ENCODE measurements at regions not wholly inside any gene's neighbourhood (a gene's known extent, or its start where the extent isn't known, plus 50 kb on each side); places are given as distances from the start of the nearest gene placed in this dataset.

DNA sequence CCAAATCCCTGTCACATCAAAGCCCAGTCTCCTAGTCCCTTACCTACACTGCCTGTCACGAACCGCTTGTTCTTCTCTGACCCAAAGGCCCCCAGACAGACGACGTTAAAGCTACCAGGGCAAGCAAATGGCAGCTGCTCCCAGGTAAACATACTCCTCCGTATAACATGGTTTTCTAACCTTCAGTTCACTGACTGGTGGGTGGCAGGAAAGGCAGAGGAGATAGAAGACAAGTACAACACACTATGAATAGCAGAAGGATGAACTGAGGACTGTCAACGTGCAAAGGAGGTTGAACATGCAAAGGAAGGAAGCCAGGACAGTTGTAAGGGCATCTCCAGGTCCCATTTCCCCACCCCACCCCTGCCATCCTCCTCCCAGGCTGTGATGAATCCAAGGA, 449.8 kb downstream of the SHISA9 start:
- no peaks in the 10 kb centered on the region for H3K4me1 ChIP-seq (ENCODE audit: control insufficient read depth, extremely low read depth, insufficient read depth, low read length)
- no peaks in the 10 kb centered on the region for H3K9me3 ChIP-seq (replicated peaks; ENCODE audit: control insufficient read depth, insufficient read depth, low read length)
- no peak overlapping the region for H2AFZ ChIP-seq (ENCODE audit: low read depth, low read length)
- no peaks in the 10 kb centered on the region for H3K36me3 ChIP-seq (ENCODE audit: control insufficient read depth in 2 of 2, extremely low read depth in 1 of 2, insufficient read depth in 2 of 2, low read length in 2 of 2)
- CTCF ChIA-PET, result no interaction called here
- H3K27ac ChIP-seq (ENCODE audit: insufficient read depth, low read depth, low read length), result no peak overlapping the region
- no peaks in the 10 kb centered on the region for H3K9me1 ChIP-seq (replicated peaks; ENCODE audit: control insufficient read depth, extremely low read depth, insufficient read depth, low read length)
- POLR2A ChIA-PET, result no interaction called here
- no peaks in the 10 kb centered on the region for H3K27me3 ChIP-seq (ENCODE audit: control insufficient read depth in 2 of 2, insufficient read depth in 2 of 2, low read length in 2 of 2)
- DNase-seq (ENCODE audit: low read depth, low spot score) (no peak), FAIRE-seq (no peak)
- intact Hi-C loops (cut with micrococcal nuclease), result no loop called here
- TF ChIP-seq FOS (IDR thresholded peaks at IDR 0.05; ENCODE audit: borderline replicate concordance, insufficient read depth, low read length), result no peak
- TF ChIP-seq GATA2 (IDR thresholded peaks at IDR 0.05; ENCODE audit: insufficient read depth, insufficient read length, low read depth, low read length), result no peak
- no peak for TF ChIP-seq POLR2A (IDR thresholded peaks at IDR 0.05; ENCODE audit: low read depth, low read length)
- no peak for TF ChIP-seq EZH2 (IDR thresholded peaks at IDR 0.05; ENCODE audit: borderline replicate concordance, low read depth, low read length, severe bottlenecking)
- TF ChIP-seq, protein P1, sequence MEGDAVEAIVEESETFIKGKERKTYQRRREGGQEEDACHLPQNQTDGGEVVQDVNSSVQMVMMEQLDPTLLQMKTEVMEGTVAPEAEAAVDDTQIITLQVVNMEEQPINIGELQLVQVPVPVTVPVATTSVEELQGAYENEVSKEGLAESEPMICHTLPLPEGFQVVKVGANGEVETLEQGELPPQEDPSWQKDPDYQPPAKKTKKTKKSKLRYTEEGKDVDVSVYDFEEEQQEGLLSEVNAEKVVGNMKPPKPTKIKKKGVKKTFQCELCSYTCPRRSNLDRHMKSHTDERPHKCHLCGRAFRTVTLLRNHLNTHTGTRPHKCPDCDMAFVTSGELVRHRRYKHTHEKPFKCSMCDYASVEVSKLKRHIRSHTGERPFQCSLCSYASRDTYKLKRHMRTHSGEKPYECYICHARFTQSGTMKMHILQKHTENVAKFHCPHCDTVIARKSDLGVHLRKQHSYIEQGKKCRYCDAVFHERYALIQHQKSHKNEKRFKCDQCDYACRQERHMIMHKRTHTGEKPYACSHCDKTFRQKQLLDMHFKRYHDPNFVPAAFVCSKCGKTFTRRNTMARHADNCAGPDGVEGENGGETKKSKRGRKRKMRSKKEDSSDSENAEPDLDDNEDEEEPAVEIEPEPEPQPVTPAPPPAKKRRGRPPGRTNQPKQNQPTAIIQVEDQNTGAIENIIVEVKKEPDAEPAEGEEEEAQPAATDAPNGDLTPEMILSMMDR (IDR thresholded peaks at IDR 0.05; ENCODE audit: extremely low read depth in 1 of 2, insufficient read depth in 1 of 2, low read depth in 1 of 2, low read length in 2 of 2), result no peak
- TF ChIP-seq, protein P2, sequence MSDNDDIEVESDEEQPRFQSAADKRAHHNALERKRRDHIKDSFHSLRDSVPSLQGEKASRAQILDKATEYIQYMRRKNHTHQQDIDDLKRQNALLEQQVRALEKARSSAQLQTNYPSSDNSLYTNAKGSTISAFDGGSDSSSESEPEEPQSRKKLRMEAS (IDR thresholded peaks at IDR 0.05; ENCODE audit: insufficient read depth, insufficient read length), result no peak
- dilution Hi-C loops (cut with MboI; ENCODE audit: extremely low pct_ligation_motif_present, low sequenced_read_pairs), result no loop called here
- no peak overlapping the region for H3K4me2 ChIP-seq (ENCODE audit: insufficient read depth, low read length)
- H4K20me1 ChIP-seq (replicated peaks; ENCODE audit: control insufficient read depth, extremely low read depth, insufficient read depth, low read length), result no peaks in the 10 kb centered on the region
- H3K4me3 ChIP-seq (replicated peaks in 1 of 3; ENCODE audit: insufficient read depth in 1 of 3, low read depth in 1 of 3, low read length in 3 of 3), result no peak overlapping the region
- H3K79me2 ChIP-seq (ENCODE audit: control insufficient read depth, insufficient read depth, low read length), result no peaks in the 10 kb centered on the region
- H3K9ac ChIP-seq (replicated peaks; ENCODE audit: extremely low read depth, insufficient read depth, low read length), result no peak overlapping the region
- BruUV-seq (replicated peaks), result no TSS peak

Measured in endothelial cell of umbilical vein (primary cell).